ENCODE measurements at regions not wholly inside any gene's neighbourhood (a gene's known extent, or its start where the extent isn't known, plus 50 kb on each side); places are given as distances from the start of the nearest gene placed in this dataset.

DNA sequence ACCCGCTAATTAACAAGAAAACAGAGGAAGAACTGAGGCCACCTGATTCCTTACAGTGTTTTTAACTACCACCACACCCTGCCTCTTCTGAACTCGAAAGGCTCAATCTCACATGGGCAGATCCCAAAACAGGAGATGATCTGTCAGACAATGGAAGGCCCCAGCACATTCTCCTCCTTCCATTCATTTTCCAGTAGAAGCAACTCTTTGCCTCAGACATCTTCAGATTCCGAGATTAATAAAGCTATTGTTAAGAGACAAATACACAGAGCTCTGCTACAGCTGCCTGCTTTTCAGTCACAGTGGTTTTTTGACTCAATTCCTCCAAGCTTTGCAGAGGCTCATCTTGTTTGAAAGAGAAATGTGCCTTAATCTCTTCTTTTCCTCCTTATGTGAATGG is 127.2 kb upstream of the ADAMTSL1 start:
- no peak for DNase-seq (ENCODE audit: low read depth in 3 of 3)

DNA sequence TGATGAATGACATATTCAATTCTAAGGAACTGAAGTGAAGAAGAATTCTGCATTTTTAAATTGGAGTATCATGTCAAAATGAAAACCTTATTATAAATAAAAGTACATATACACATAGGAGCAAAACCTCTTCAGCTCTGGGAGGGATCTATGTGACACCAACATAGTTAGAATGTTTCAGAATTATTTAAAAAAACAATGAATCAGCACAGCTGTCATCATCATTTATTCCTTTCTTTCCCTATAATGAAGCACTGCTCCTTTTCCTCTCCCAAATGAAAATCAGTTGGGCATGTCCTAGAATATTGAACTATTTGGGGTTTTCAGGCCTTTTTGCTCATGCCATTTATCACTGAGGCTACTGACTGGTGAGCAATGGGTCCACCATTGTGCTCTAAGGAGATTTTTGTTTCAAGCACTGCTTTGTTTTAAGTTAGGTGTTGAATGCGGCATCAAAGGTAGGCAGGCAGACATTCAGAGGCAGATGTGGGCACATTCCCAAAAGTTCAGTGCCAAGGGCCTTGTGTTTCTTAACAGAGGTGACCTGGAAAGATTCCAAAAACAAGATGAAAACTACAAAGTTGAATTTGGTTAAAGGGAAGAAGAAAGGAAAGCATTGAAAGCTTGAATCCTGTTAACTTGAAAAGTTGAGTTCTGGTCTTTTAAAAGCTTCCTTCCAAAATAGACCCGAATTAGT is 126.4 kb upstream of the ADAMTSL1 start:
- no peak for DNase-seq (ENCODE audit: low read depth in 3 of 3)

DNA sequence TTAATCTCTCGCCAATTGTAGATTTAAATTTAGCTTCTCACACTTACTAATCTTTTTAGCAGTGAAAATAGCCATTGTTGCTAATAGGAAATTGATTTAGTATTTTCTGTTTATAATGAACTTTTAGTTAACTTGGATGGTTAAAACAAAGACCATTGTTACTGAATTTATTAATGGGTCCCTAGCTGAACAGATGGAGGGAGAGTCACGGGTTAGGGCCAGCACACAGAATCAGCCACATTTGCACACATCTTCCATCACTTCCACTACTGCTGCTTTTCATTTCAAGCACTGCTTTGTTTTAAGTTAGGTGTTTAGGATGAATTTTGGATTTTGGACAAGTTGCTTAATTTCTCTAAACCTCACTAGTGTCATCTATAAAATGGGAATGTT is 125.9 kb upstream of the ADAMTSL1 start:
- DNase-seq (ENCODE audit: low read depth in 3 of 3), result no peak

DNA sequence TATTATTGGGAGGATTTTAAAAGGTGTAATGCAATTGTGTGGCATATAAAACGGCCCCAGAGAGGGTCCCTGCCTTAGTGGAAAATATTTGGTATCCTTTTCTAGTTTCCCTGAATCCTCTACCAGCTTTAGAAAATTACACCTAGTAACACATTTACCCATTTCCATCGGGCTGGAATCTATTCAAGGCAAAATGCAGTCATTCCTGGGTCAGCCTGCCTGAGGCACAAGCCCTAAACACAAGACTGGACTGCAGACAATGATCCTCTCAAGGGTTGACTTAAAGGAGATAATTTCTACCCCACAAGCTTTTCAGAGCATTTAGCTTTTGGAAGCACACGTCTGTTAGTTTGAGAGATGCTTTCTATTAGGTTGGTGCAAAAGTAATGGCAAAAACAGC is 124.4 kb upstream of the ADAMTSL1 start:
- no peak for DNase-seq (ENCODE audit: low read depth in 3 of 3)

DNA sequence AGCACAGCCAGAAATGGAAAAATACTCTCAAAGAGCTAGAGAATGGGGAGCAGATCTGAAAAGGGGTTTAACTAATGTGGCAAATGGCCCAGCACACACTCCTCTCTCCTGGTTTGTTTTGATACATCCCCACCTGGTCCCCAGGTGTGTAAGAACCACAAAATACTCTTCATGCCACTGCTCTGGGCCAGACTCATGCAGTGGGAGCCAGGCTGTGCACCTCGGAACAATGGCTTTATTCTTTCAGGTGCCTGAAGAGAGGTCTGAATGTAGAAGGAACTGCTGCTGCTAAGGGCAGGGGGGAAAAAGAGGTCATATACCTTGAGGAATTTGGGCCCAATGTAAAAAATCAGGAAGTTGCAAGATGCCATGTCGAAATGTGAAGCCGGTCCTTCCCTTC is 123.9 kb upstream of the ADAMTSL1 start:
- DNase-seq (ENCODE audit: low read depth in 3 of 3), result no peak

DNA sequence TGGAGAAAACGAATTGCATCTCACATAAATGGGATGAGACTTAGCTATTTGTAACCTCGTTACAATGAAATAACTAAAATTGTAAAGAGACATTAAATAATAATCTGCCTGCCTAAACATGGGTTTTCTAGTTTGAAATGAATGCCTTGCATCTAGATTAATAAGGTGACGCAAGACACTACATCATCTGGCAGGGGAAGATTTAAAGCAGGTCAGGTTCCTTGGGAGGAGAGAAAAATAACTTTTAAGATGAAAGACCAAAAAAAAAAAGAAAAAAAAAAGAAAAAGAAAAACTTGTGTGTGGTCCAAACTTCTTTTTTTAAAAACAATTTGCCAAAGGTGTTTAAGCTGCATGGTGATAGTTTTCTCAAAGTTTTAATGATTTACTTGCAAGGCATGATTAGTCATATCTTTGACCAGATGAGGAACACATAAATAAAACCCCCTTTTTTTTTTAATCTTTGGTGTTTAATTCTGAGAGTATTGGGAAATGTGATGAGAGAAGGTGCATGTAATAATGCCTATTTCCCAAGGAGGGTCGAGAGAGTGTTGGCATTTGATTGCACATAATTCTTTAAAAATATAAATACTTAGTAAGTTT is 122.9 kb upstream of the ADAMTSL1 start:
- no peak for DNase-seq (ENCODE audit: low read depth in 3 of 3)

DNA sequence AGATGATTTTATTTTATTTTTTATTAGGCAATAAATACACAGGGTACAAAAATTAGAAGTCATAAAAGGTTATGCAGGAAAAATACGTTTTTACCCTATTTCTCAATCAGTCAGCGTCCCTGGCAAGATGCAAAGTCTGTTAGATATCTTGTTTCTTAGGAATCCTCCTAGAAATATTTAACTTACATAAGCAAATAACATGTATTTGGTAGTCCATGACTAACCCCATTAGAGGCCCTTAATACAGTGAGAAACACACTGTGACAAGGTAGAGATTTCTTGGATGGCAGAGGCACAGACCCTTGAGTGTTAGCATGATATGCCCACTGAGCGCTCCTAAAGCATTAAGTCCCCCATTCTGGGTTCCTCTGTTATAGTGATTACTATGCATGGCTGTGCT is 121.2 kb upstream of the ADAMTSL1 start:
- no peak for DNase-seq (ENCODE audit: low read depth in 3 of 3)

DNA sequence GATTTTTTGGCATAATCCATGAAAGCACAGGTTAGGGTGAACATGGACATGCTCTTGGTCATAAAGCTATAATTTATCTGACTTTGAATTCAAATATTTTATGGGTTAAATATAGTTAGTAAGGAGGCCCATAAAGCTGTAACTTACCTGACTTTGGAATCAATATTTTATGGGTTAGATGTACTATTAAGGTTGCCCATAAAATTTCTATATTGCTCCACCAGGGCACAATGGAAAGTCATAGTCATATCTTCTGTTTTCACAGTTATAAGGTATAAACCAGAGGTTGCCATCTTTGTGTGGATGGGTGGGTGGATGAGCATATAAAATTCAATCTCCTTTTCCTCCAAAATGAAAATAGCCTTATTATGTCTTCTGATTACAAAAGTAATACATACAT is 120.5 kb upstream of the ADAMTSL1 start:
- DNase-seq (ENCODE audit: low read depth in 3 of 3), result no peak

DNA sequence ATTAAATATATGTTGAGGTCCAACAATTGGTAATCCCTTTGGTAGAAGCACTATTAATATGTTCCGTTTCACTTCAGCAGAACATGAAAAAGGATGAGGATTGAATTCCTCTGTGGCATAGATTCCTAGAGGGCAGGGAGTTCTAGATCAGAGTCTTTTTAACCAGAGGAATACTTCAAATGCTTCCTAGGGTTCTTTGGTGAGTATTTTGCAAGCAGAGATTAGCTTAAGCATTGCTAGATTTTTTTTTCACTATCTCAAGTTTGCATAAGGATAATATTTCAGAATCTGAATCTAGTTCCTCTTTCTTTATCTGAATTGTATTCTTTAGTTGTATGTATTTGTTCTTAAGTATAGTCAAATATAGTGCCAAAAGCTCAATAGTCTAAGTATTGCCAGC is 116.6 kb upstream of the ADAMTSL1 start:
- DNase-seq (ENCODE audit: low read depth in 3 of 3), result no peak

DNA sequence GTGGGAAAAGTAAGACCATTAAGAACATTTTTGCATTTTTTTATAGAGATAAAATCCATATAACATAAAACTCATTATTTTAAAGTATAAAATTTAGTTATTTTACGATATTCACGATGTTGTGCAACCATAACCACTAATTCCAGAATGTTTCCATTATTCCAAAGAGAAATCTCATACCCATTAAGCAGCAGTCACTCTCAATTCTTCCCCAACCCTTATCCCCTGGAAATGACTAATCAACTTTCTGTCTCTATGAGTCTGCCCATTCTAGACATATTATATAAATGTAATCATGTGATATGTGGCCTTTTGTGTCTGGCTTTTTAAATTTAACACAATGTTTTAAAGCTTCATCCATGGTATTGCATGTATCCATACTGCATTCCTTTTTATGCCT is 115.6 kb upstream of the ADAMTSL1 start:
- no peak for DNase-seq (ENCODE audit: low read depth in 3 of 3)

DNA sequence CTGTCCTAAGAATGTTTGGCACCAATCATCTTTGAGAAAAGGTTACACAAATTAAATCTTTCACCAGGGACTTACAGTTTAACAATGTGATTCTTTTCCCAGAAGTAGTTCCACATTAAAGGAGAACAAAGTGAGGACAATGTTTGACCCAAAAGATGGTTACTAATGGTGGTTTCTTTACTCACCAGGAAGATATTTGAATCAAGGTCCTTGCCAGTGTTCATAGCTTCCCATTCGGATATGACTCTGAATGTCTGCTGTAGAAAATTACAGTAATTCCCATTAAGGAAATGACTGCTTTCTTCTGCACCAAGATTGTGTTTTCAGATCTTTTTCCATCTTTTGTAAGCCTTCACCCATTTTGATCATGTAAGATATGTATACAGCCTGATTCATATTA is 114.6 kb upstream of the ADAMTSL1 start:
- DNase-seq (ENCODE audit: low read depth in 3 of 3), result no peak

DNA sequence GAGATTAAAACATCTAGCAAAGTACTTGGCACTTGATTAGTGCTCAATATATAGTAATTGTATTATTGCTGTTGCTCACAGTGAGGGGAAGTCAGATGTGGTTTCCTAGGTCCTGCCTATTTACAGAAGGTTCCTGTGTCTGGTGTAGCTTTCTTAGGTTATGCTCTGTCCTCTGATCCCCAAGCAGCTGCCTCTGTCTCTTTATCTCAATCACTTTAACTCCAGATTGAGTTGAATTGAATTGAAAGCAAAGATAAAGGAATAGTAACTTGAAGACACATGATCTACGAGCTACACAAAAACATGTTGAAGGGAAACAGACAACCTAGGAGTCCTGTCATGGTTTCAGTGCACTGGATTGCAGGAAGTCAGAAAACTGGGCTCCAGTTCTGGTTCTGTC is 113.9 kb upstream of the ADAMTSL1 start:
- DNase-seq (ENCODE audit: low read depth in 3 of 3), result no peak

DNA sequence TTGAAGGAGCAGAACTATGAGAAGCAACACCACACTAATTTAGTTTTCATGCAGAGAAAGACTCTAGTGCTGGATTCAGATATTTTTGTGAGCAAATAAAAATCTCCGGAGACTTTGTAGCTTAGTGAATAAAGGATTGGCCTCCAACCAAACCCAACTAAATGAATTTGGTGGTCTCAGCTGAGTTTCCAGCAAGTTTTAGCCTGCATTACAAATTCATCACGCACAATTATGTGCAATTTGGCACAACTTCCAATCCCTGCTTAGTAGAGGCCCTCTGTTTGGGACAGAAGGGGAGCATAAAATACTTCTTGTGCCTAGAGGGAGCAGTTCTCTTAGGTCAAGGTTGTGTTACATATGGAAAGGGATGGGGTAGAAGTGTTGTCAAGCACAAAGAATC is 112.3 kb upstream of the ADAMTSL1 start:
- no peak for DNase-seq (ENCODE audit: low read depth in 3 of 3)

DNA sequence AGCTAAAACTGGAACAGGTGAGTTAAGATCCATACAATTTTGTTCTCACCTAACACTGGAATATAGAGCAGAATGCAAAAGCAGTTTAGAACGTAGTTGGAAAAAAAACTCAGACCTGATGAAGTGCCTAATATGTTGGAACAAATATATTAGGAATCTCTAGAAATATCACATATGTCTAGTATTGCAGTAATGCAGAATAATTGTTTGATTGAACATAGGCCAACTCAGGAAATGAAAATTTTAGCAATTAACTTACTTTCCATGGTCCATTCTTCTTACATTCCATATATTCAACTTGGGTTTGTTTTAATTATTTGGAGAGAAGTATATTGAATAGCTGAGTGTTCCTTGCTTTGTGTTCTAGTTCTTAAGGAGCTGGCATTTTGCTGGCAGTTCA is 111.8 kb upstream of the ADAMTSL1 start:
- DNase-seq (ENCODE audit: low read depth in 3 of 3), result no peak

DNA sequence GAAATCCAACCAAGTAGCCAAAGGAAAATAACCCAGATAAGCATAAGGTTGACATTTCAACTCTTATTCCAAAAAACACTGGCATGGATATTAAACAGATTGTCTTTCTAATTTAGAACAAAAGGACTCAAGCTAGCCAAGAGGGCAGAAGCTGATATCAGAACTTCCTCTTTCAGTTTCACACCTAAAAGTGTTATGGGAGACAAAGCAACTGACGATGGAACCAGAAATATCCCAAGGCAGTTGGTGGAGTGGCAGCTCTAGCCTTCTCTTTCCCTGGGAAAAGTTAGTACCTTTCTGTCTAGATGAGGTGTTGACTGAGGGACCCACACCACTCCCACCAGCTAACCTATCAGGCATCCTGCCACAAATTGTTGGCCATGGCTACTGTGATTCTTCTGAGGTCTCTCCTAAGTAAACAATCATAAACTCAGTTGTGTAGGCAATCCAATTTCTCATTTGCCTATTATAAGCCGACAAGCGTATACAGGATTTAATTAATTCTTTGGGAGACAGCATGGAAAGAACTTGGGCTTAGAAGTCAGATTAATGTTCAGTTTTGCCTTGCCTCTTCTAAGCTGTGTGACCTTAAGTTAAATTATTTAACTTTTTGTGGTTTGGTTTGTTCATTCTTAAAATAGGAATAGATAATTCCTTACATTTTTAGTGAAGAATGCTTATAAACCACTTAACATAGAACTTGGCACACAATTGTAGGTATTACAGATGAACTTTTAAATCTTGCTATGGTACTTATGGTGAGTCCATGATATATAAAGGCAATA is 110.9 kb upstream of the ADAMTSL1 start:
- DNase-seq (ENCODE audit: low read depth in 3 of 3), result no peak

DNA sequence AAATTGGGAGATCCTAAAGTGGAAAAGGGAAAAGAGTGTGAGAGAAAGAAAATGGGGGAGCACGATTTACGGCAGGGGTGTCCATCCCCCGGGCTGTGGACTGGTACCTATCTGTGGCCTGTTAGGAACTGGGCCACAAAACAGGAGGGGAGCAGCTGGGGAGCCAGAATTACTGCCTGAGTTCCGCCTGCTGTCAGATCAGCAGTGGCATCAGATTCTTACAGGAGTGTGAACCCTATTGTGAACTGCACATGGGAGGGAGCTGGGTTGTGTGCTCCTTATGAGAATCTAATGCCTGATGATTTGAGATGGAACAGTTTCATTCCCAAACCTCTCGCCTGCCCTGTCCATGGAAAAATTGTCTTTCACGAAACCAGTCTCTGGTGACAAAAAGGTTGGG is 108.3 kb upstream of the ADAMTSL1 start:
- DNase-seq (ENCODE audit: low read depth in 3 of 3), result no peak

DNA sequence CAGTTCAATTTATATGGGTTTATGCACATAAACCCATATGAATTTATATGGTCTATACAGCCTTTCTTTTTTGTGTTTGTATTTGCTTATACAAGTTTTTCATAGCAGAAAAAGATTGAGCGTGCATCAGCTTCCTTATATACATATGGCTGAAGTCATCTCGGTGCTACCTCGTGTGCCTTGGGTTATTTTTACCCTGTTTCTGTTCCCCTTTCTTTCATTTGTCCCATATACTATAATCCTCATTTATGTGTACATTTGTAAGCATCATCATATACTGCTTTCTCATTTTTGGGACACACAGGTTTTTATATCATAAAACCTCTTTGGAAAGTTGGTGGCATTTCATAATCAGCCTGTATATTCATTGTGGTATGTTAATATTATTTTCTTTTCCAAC is 107.8 kb upstream of the ADAMTSL1 start:
- DNase-seq (ENCODE audit: low read depth in 3 of 3), result no peak

DNA sequence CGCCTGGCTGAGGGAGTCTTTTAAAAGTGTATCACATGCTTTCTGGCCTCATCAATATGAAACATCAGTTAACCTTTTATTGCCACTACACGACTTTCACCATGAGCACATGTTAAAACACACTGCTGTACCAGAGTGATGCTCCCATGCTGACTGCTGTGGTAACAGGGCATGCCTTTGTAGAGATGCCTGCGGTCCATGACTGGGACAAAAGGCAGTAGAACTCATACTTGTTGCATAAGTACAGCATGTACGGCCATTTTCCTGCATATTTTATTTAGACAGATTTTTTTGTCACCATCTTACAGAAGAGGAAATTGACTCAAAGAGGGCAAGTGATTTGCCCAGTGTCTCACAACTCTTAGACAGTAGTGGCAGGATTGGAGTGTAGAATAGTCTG is 105.7 kb upstream of the ADAMTSL1 start:
- no peak for DNase-seq (ENCODE audit: low read depth in 3 of 3)

DNA sequence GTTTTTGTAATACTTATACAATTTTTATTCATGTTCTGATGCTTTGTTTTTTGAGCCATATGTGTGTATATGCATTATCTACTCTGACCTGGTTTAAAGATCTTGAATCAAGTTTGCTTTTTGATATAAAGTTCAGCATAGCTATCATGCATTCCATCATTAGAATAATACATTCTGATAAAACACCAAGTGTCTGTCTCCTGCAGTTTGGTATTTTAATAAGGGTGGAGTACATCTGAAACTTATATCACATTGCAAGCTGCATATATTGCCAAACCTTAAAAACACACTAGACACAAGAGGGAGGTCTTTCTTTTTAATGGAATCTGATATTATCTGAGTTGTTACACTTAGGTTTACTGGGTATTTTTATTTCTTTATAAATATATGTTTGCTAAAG is 102.8 kb upstream of the ADAMTSL1 start:
- no peak for DNase-seq (ENCODE audit: low read depth in 3 of 3)

DNA sequence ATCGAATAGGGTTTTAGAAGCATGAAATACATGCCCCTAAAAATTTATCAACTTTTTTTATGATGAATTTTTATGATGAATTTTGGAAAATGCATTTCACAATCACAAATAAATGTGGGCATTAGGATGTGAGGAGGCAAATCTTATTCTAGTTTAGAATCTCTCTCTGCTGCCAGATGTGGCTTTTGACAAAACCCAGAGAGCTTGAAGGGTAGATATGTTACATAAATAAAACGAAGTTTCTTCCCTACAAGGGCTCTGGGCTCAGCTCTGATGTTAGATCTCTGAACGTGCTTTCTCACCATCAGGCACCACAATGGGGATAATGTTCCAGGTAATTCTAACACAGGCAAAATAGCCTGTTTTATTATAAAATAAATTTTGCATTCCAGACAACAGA is 102.3 kb upstream of the ADAMTSL1 start:
- DNase-seq (ENCODE audit: low read depth in 3 of 3), result no peak

DNA sequence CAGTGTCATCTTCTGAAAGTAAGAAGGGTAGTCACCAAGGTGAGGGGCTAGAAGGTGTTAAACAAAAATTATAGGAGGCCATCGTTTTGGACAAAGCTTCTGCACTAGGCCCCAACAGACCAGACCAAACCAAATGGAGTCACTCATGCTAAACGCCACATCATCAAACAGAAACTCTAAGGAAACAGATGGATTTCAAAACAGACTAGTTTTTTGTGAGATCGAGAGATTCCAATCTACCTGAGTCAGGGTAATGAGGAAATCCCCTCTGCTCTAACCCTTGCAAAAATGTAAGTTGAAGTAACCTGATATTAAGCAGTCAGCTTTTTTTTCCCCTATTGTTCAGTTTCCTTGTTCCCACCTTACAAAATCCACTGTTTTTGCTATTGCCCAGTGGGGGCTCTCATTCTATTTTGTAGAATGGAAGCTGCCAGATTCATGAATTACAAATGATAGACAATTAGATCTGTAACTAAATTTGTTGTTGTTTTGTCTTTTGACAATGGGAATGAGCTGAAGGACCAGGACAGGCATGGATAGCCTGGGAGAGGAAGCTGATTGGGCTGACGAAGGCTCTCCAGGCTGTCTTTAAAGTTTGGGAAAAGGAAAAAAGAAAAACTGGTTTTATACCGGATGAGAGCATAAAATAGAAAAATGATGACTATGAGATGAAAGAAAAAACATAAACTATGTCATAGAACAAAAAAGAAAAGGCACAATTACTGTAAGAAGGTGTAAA is 94.7 kb upstream of the ADAMTSL1 start:
- no peak for DNase-seq (ENCODE audit: low read depth in 3 of 3)

DNA sequence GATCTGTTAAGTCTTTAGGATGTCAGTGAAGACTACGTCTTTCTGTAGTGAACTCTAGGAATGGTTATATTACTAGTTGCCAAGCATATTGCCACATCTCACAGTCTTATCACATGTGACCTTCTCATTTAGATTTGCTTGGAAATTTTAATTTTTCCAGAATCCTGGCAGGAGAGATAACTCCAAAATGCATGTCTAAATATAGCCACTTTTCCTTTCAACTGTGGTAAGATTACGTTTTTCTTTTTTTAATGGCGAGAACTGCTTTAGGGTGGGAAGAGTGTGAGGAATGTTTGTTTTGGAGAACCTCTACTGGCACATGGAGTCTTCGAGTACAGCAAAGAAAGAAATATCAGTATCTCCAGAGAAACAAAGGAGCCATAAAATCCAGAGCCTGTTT is 91.7 kb upstream of the ADAMTSL1 start:
- no peak for DNase-seq (ENCODE audit: low read depth in 3 of 3)

DNA sequence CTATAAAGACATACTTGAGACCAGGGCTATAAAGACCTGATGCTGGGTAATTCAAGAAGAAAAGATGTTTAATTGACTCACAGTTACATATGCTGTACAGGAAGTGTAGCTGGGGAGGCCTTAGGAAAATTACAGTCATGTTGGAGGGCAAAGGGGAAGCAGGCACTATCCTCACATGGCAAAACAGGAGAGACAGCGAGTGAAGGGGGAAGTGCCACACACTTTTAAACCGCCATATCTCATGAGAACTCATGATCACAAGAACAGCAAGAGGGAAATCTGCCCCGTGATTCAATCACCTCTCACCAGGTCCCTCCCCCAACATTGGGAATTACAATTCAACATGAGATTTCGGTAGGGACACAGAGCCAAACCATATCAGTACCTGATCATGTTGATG is 89.9 kb upstream of the ADAMTSL1 start:
- DNase-seq (ENCODE audit: low read depth in 3 of 3), result no peak

All from stimulated activated CD4-positive, alpha-beta T cell treated with anti-CD3 and anti-CD28 coated beads, TNF-alpha, amount 100 ng/mL, for 4 hours (primary cell).